Skeletal muscle satellite cell (primary cell): ENCODE measurements at regions not wholly inside any gene's neighbourhood (a gene's known extent, or its start where the extent isn't known, plus 50 kb on each side); places are given as distances from the start of the nearest gene placed in this dataset.

Experiments
- H3K27me3 ChIP-seq: 2 replicates; pipeline ENCODE4 v1.7.0; 2013; ENCODE audit warnings: low read length; ENCODE audit not compliant: control insufficient read depth, insufficient read depth
- H3K36me3 ChIP-seq: 2 replicates; pipeline ENCODE4 v1.7.0; 2013; ENCODE audit warnings: mild to moderate bottlenecking, control low read depth, low read length; ENCODE audit not compliant: insufficient read depth
- H3K4me1 ChIP-seq: 2 replicates; pipeline ENCODE4 v1.7.0; 2013; ENCODE audit warnings: low read length; ENCODE audit not compliant: control insufficient read depth, insufficient read depth
- H3K4me2 ChIP-seq: 2 replicates; pipeline ENCODE4 v1.7.0; 2013; ENCODE audit warnings: mild to moderate bottlenecking, low read length
- H3K4me3 ChIP-seq: 2 replicates; pipeline ENCODE4 v1.7.0; 2013; ENCODE audit warnings: low read length
- H3K9ac ChIP-seq: 2 replicates; pipeline ENCODE4 v1.7.0; 2013; ENCODE audit warnings: mild to moderate bottlenecking, low read depth, low read length, moderate library complexity
- H3K9me3 ChIP-seq: replicated peaks from 2 replicates; pipeline ENCODE4 v1.7.0; 2013; ENCODE audit warnings: mild to moderate bottlenecking, control low read depth, low read length

DNA sequence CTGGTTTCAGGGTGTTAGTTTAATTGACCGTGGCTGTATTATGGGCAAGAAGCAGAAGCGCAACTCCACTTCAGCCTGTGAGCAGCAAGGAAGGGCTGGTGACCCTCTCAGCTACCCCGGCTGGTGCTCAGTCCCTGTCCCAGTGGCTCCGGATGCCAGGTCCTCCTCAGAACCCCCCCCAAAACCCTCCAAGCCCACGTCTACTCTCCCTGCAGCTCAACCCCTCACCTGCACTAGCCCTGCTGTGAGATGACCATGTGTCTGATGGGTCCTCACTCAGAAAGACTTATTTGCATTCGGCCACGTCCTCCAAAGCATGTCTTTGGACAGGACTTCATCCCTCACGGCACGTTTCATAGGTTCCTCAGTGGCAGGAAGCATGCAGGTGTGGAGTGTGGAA lies 119.7 kb upstream of the ALKAL2 start:
- Histone ChIP-seq H3K9ac (no peak overlapping the region), H3K36me3 (no peaks in the 10 kb centered on the region), H3K4me2 (no peak overlapping the region), H3K4me3 (no peak overlapping the region), H3K27me3 (no peaks in the 10 kb centered on the region), H3K4me1 (no peaks in the 10 kb centered on the region), H3K9me3 (peaks cover 9% of the 10 kb centered on the region)

DNA sequence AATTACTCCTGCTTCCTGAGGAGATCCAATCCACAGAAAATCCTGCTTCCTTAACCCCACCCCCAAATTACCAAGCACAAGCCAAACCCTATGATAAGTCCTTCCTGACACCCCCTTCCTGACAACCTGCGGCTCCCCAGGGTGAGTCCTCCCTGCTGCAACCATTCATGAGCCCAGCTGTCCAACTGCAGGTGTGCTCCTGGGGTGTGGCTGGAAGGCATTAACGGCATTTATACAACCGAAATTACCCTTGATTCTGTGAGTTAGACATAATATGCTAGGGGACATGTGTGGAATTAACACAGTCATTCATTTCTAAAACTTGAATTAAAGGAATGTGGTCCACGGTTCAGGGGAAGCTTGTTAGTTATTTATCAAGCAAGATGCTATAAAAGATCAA lies 119.0 kb upstream of the ALKAL2 start:
- peaks cover 9% of the 10 kb centered on the region for H3K9me3 ChIP-seq
- no peaks in the 10 kb centered on the region for H3K4me1 ChIP-seq
- H3K9ac ChIP-seq: no peak overlapping the region
- no peaks in the 10 kb centered on the region for H3K36me3 ChIP-seq
- H3K27me3 ChIP-seq: no peaks in the 10 kb centered on the region
- H3K4me3 ChIP-seq: no peak overlapping the region
- H3K4me2 ChIP-seq: no peak overlapping the region

DNA sequence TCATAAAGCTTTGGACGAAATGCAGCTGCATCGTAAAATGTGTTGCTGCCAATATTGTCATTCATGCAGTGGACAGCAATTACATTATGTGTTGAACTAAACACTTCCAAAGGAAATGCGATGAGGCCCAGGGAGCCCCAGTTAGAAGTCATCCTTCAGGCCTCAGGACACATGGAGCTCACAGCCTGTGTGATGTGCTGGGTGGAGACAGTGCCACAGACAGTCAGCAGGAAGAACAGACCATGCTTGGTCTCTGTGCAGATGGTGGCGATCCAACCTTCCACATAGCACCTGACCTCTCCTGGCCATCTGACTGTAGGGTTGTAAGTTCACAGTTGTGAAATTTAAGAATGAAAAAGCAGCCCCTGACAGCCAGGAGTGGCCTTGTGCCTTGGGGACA lies 118.3 kb upstream of the ALKAL2 start:
- H3K36me3 ChIP-seq: no peaks in the 10 kb centered on the region
- H3K4me3 ChIP-seq: no peak overlapping the region
- H3K27me3 ChIP-seq: no peaks in the 10 kb centered on the region
- H3K9ac ChIP-seq: no peak overlapping the region
- H3K4me1 ChIP-seq: no peaks in the 10 kb centered on the region
- no peak overlapping the region for H3K4me2 ChIP-seq
- H3K9me3 ChIP-seq: peaks cover 9% of the 10 kb centered on the region

DNA sequence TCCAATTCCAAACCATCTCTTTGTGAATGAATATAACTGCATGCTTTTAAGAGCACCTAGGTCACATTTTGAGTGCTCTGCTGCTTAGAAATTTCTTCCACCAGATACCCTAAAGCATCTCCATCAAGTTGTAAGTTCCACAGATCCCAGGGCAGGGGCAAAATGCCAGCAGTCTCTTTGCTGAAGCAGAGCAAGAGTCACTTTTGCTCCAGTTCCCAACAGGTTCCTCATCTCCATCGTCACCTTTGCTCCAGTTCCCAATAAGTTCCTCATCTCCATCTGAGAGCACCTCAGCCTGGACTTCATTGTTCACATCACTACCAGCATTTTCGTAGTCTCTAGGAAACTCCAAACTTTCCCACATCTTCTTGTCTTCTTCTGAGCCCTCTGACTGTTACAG lies 116.7 kb upstream of the ALKAL2 start:
- Histone ChIP-seq H3K9ac (no peak overlapping the region), H3K4me3 (no peak overlapping the region), H3K36me3 (no peaks in the 10 kb centered on the region), H3K27me3 (no peaks in the 10 kb centered on the region), H3K9me3 (peaks cover 13% of the 10 kb centered on the region), H3K4me1 (no peaks in the 10 kb centered on the region), H3K4me2 (no peak overlapping the region)

DNA sequence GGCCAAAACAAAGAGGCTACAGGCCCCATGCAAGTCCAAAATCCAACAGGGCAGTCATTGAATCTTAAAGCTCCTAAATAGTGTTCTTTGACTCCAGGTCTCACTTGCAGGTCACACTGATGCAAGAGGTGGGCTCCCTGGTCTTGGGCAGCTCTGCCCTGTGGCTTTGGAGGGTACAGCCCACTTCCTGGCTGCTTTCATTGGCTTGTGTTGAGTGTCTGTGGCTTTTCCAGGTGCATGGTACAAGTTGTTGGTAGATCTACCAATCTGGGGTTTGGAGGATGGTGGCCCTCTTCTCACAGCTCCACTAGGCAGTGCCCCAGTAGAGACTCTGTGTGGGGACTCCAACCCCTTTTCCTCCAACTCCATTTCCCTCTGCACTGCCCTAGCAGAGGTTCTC lies 115.8 kb upstream of the ALKAL2 start:
- H3K4me1 ChIP-seq: no peaks in the 10 kb centered on the region
- no peaks in the 10 kb centered on the region for H3K27me3 ChIP-seq
- no peaks in the 10 kb centered on the region for H3K36me3 ChIP-seq
- no peak overlapping the region for H3K4me3 ChIP-seq
- H3K9ac ChIP-seq: no peak overlapping the region
- H3K4me2 ChIP-seq: no peak overlapping the region
- peaks cover 13% of the 10 kb centered on the region for H3K9me3 ChIP-seq

DNA sequence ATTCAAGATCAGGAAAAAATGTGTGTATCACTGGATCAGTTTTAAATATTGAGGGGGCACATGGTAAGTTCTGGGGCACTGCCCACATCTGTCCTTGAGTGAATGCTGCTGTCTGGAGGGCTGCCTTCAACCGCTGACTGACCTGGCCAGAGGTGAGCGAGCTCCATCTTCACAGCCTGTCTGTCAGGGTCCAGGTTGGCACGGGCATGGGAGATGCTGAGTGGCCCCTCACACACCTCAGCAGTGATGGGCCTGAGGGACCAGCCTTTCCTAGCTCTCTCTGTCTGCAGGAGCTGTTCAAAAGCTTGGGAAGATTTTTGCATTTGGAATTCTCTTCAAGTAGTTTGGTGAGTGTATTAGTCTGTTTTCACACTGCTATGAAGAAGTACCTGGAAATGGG lies 114.8 kb upstream of the ALKAL2 start:
- Histone ChIP-seq H3K36me3 (no peaks in the 10 kb centered on the region), H3K4me1 (no peaks in the 10 kb centered on the region), H3K9ac (no peak overlapping the region), H3K4me2 (no peak overlapping the region), H3K4me3 (no peak overlapping the region), H3K27me3 (no peaks in the 10 kb centered on the region), H3K9me3 (peaks cover 11% of the 10 kb centered on the region)

DNA sequence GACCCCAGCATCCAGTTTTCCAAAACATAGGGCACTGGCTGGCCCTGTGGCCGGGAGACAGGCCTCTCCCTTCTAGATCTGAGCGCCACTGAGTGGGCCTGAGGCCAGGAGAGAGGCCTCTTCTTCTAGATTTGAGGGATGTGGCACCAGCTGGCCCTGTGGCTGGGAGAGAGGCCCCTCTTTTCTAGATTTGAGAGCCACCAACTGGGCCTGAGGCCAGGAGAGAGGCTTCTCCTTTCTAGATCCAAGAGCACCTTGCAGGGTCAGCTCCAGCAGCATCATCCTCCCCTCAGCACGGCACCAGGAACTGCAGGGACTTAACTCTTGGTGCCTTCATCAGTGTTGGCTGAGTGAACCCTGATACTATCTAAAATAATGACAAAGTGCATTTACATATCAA lies 114.3 kb upstream of the ALKAL2 start:
- Histone ChIP-seq H3K4me2 (no peak overlapping the region), H3K27me3 (no peaks in the 10 kb centered on the region)

DNA sequence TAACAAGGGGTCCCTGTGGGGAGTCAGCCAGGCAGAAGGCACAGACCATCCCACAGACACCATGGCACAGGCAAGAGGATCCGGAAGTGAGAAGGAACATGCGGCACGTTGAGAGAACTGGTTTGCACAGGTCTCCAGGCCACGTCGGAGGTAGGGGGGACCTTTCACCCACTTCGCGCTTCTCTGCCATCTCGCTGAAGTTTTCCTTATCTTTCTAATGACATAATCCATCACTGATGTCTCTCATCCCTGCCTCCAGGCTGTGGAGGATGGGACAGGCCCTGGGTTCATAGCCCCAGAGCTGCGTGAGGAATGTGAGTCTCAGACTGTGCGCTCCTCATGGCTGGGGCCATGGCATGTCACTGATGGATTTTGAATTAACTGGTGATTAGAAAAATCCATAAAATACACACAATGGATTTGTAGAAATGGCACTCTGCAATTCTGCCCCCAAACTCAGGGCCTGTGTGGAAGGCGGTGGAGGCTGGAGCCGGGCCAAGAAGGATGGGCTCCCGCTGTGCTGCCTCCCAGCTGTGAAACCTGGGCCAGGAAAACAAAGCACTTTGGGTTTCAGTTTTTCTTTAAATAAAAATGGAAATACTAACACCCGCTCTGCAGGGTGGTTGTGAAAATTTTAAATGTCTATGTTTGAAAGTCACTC lies 113.3 kb upstream of the ALKAL2 start:
- Histone ChIP-seq H3K36me3 (no peaks in the 10 kb centered on the region), H3K9ac (no peak overlapping the region), H3K4me2 (no peak overlapping the region), H3K4me3 (no peak overlapping the region), H3K9me3 (peaks cover 7% of the 10 kb centered on the region), H3K27me3 (no peaks in the 10 kb centered on the region), H3K4me1 (no peaks in the 10 kb centered on the region)

More for the DNA sequence above, 114.3 kb upstream of the ALKAL2 start:
- no peak overlapping the region for H3K4me3 ChIP-seq
- no peak overlapping the region for H3K9ac ChIP-seq
- H3K36me3 ChIP-seq: no peaks in the 10 kb centered on the region
- H3K4me1 ChIP-seq: no peaks in the 10 kb centered on the region
- H3K9me3 ChIP-seq: peaks cover 7% of the 10 kb centered on the region

DNA sequence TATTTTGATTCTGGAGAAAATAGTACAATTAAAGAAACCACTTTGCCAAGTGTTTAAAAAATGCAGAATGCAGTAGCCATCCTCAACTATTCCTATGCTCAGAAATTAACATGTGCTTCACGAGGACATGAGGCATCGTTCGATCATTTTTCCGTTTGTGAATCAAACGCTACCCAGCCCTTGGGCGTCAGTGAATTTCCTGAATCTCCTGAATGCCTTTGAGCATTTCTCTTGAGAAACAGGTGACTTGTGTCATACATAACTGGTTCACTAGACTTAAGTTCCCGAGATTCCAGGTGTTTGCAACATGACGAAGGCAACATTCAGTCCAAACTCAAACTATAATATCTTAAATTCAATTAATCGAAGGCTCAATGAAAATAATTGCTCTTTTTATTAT lies 110.0 kb upstream of the ALKAL2 start:
- Histone ChIP-seq H3K4me2 (no peak overlapping the region), H3K9ac (no peak overlapping the region), H3K36me3 (no peaks in the 10 kb centered on the region), H3K4me1 (no peaks in the 10 kb centered on the region), H3K4me3 (no peak overlapping the region), H3K9me3 (peaks cover 9% of the 10 kb centered on the region), H3K27me3 (no peaks in the 10 kb centered on the region)

DNA sequence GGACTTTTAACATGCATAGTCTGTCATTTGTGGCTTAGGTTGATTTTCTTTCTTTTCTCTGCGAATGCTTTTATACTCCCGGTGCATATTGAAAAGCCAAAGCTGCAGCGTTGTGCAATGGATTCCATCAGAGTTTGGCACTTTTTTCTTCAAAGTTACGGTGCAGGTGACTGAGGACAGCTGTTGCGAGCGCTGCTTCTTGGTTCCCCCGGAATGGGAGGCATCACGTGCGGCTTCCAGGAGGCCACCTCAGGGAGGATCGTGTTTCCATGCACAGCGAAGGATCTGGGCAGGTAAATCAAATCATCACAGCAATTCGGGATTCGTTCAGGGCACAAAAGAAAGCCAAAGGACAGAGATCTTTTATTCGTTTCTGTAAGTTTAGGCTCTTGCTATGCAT lies 109.6 kb upstream of the ALKAL2 start:
- Histone ChIP-seq H3K9me3 (peaks cover 13% of the 10 kb centered on the region), H3K4me3 (no peak overlapping the region), H3K9ac (no peak overlapping the region), H3K36me3 (no peaks in the 10 kb centered on the region), H3K27me3 (no peaks in the 10 kb centered on the region), H3K4me1 (no peaks in the 10 kb centered on the region), H3K4me2 (no peak overlapping the region)

DNA sequence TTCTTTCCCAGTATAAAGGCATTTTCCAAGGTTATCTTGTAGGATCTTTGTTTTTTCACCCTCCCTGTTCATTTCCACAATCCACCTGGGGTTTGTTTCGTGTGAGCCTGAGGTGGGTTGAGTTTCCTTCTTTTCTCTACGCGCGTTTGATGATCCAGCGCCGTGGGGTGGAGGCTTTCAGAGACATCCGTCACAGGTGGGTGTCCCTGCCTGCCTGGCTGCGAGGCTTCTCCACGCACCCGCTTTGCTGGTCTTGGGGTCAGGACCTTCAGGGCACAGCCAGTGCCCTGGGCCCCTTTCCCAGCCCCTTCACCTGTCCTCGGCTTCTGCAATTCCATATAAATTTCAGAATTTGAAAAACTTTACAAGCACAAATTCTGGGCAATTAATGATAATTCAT lies 109.0 kb upstream of the ALKAL2 start:
- Histone ChIP-seq H3K4me1 (no peaks in the 10 kb centered on the region), H3K36me3 (no peaks in the 10 kb centered on the region), H3K9ac (no peak overlapping the region), H3K4me3 (no peak overlapping the region), H3K9me3 (peaks cover 19% of the 10 kb centered on the region), H3K4me2 (no peak overlapping the region), H3K27me3 (no peaks in the 10 kb centered on the region)

DNA sequence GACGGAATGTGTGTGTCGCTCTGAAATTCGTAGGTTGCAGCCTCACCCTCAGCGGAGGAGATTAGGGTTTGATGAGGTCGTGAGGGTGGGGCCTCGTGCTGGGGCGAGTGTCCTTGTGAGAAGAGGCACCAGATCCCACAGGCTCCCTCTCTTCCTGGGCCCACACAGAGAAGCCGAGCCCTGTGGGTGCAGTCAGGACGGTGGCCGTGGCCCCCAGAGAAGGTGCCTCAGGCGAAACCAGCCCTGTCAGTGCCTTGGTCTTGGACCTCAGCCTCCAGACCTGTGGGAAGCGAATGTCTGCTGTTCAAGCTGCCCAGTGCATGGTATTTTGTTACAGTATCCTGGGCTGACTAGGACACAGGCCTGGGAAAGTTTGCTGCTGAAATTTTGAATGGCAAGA lies 108.0 kb upstream of the ALKAL2 start:
- H3K4me2 ChIP-seq: no peak overlapping the region
- H3K4me3 ChIP-seq: no peak overlapping the region
- H3K9ac ChIP-seq: no peak overlapping the region
- no peaks in the 10 kb centered on the region for H3K4me1 ChIP-seq
- peaks cover 24% of the 10 kb centered on the region for H3K9me3 ChIP-seq
- no peaks in the 10 kb centered on the region for H3K27me3 ChIP-seq
- H3K36me3 ChIP-seq: no peaks in the 10 kb centered on the region
